Left ventricle myocardium inferior (tissue), 1 donor: ENCODE measurements at regions not wholly inside any gene's neighbourhood (a gene's known extent, or its start where the extent isn't known, plus 50 kb on each side); places are given as distances from the start of the nearest gene placed in this dataset.

Experiments
- DNase-seq: peaks from one replicate; pipeline ENCODE4 v3.0.0-alpha.2; 2020
- H3K27ac ChIP-seq: fragments of 200-600 bp; replicated peaks from 2 replicates; pipeline ENCODE4 v1.8.0; 2021
- H3K27me3 ChIP-seq: fragments of 200-600 bp; 2 replicates; pipeline ENCODE4 v1.8.0; 2021; ENCODE audit warnings: low read depth
- H3K36me3 ChIP-seq: fragments of 200-600 bp; 2 replicates; pipeline ENCODE4 v1.8.0; 2021
- H3K4me1 ChIP-seq: fragments of 200-600 bp; 2 replicates; pipeline ENCODE4 v1.8.0; 2021
- H3K4me3 ChIP-seq: fragments of 200-600 bp; 2 replicates; pipeline ENCODE4 v1.8.0; 2021; ENCODE audit warnings: mild to moderate bottlenecking, moderate library complexity
- H3K9me3 ChIP-seq: fragments of 200-600 bp; replicated peaks from 2 replicates; pipeline ENCODE4 v1.8.0; 2021
- CTCF ChIP-seq: fragments of 200-600 bp; IDR thresholded peaks from 2 replicates; pipeline ENCODE4 v1.8.0; 2021; ENCODE audit warnings: antibody characterized with exemption, mild to moderate bottlenecking, borderline replicate concordance
- intact Hi-C: fragments of 100-400 bp; cut with micrococcal nuclease; formaldehyde crosslinking; loops from one replicate; pipeline ENCODE4 v1.11.0; 2022
- donor health status: DM: no; HTN: yes; CAD: no; lungs with severe emphysema.

- H3K27me3 ChIP-seq = no peaks in the 10 kb centered on the region
- H3K27ac ChIP-seq = no peak overlapping the region
- DNase-seq = no peak
- H3K36me3 ChIP-seq = no peaks in the 10 kb centered on the region
- TF ChIP-seq CTCF = no peak
- no peaks in the 10 kb centered on the region for H3K4me1 ChIP-seq
- no peak overlapping the region for H3K4me3 ChIP-seq
- no peaks in the 10 kb centered on the region for H3K9me3 ChIP-seq
- intact Hi-C loops = no loop called here
Observed at GRCh38 chr2:14909795-14910194, 277.3 kb downstream of the LRATD1 start.

GRCh38 chr2:14910654-14911053, 278.1 kb downstream of the LRATD1 start:
- no peak overlapping the region for H3K27ac ChIP-seq
- intact Hi-C loops = no loop called here
- no peaks in the 10 kb centered on the region for H3K4me1 ChIP-seq
- TF ChIP-seq CTCF = no peak
- no peaks in the 10 kb centered on the region for H3K27me3 ChIP-seq
- H3K36me3 ChIP-seq = no peaks in the 10 kb centered on the region
- no peak for DNase-seq
- no peaks in the 10 kb centered on the region for H3K9me3 ChIP-seq
- no peak overlapping the region for H3K4me3 ChIP-seq

- Histone ChIP-seq H3K27ac (no peak overlapping the region), H3K36me3 (no peaks in the 10 kb centered on the region), H3K4me1 (no peaks in the 10 kb centered on the region), H3K9me3 (peaks cover 7% of the 10 kb centered on the region), H3K4me3 (no peak overlapping the region), H3K27me3 (no peaks in the 10 kb centered on the region)
- TF ChIP-seq CTCF = no peak
- intact Hi-C loops = no loop called here
- no peak for DNase-seq
Observed at GRCh38 chr2:14915983-14916382, 283.5 kb downstream of the LRATD1 start.

- H3K4me1 ChIP-seq = no peaks in the 10 kb centered on the region
- TF ChIP-seq CTCF = no peak
- no peak overlapping the region for H3K4me3 ChIP-seq
- H3K36me3 ChIP-seq = no peaks in the 10 kb centered on the region
- no peak overlapping the region for H3K27ac ChIP-seq
- DNase-seq = no peak
- H3K9me3 ChIP-seq = peaks cover 9% of the 10 kb centered on the region
- H3K27me3 ChIP-seq = no peaks in the 10 kb centered on the region
- intact Hi-C loops = no loop called here
Observed at GRCh38 chr2:14923820-14924580, 291.5 kb downstream of the LRATD1 start.

GRCh38 chr2:14925471-14925870, 293.0 kb downstream of the LRATD1 start:
- no peaks in the 10 kb centered on the region for H3K27me3 ChIP-seq
- intact Hi-C loops = no loop called here
- H3K4me1 ChIP-seq = no peaks in the 10 kb centered on the region
- H3K36me3 ChIP-seq = no peaks in the 10 kb centered on the region
- H3K9me3 ChIP-seq = peaks cover 9% of the 10 kb centered on the region
- H3K27ac ChIP-seq = no peak overlapping the region
- H3K4me3 ChIP-seq = no peak overlapping the region
- no peak for DNase-seq
- no peak for TF ChIP-seq CTCF
